A673 (cell line): ENCODE measurements at regions not wholly inside any gene's neighbourhood (a gene's known extent, or its start where the extent isn't known, plus 50 kb on each side); places are given as distances from the start of the nearest gene placed in this dataset.

Source experiments
- BruUV-seq: library from RNA; stranded (reverse); fragments of 400-500 nt; replicated peaks from 2 replicates; lab custom pipeline; 2021; lab: Mats Ljungman, UMichigan
- CTCF ChIA-PET: fragments of 300-600 bp; sonication (Branson Sonifier 250); formaldehyde crosslinking; loops from one replicate; lab custom pipeline; 2022; ENCODE audit warnings: antibody characterized with exemption; lab: Charles Lee
- POLR2A ChIA-PET: fragments of 300-600 bp; sonication (Branson Sonifier 250); formaldehyde crosslinking; loops from one replicate; lab custom pipeline; 2022; ENCODE audit warnings: antibody characterized with exemption; ENCODE audit not compliant: low non-redundant PET; lab: Charles Lee
- DNase-seq: peaks from one replicate; pipeline ENCODE4 v3.0.0-alpha.2; 2015; ENCODE audit warnings: low spot score
- H3K27ac ChIP-seq: fragments of 200-600 bp; sonication (generic); 2 replicates; pipeline ENCODE4 v1.5.1; 2016; ENCODE audit warnings: mixed run types, low read depth, mild to moderate bottlenecking, mixed read lengths, antibody characterized with exemption, low read length; ENCODE audit not compliant: poor library complexity, severe bottlenecking
- H3K27me3 ChIP-seq: fragments of 200-600 bp; sonication (generic); replicated peaks from 2 replicates; pipeline ENCODE4 v1.6.1; 2017; ENCODE audit warnings: mixed run types, low read depth, mild to moderate bottlenecking, mixed read lengths, antibody characterized with exemption, low read length; ENCODE audit not compliant: insufficient read depth, poor library complexity
- H3K36me3 ChIP-seq: fragments of 200-600 bp; sonication (generic); 2 replicates; pipeline ENCODE4 v1.6.1; 2016; ENCODE audit warnings: mixed run types, mild to moderate bottlenecking, mixed read lengths, antibody characterized with exemption, low read length; ENCODE audit not compliant: insufficient read depth, poor library complexity, severe bottlenecking
- H3K4me1 ChIP-seq: fragments of 200-600 bp; sonication (generic); 2 replicates; pipeline ENCODE4 v1.6.1; 2017; ENCODE audit warnings: mixed run types, mild to moderate bottlenecking, mixed read lengths, antibody characterized with exemption, low read length; ENCODE audit not compliant: insufficient read depth, poor library complexity, severe bottlenecking
- H3K4me3 ChIP-seq: fragments of 200-600 bp; sonication (generic); 2 replicates; pipeline ENCODE4 v1.5.1; 2016; ENCODE audit warnings: low read depth, mixed run types, mild to moderate bottlenecking, mixed read lengths, low read length; ENCODE audit not compliant: poor library complexity, severe bottlenecking
- H3K9me3 ChIP-seq: fragments of 200-600 bp; sonication (generic); 2 replicates; pipeline ENCODE4 v1.6.1; 2016; ENCODE audit warnings: mixed run types, low read depth, mild to moderate bottlenecking, mixed read lengths, antibody characterized with exemption, low read length; ENCODE audit not compliant: poor library complexity, severe bottlenecking
- EZH2 ChIP-seq: fragments of 200-600 bp; sonication (generic); IDR thresholded peaks from 2 replicates; pipeline ENCODE4 v1.6.1; 2017; ENCODE audit warnings: borderline replicate concordance, low read depth, mild to moderate bottlenecking, mixed read lengths, antibody characterized with exemption, low read length; ENCODE audit not compliant: poor library complexity, severe bottlenecking
- intact Hi-C: fragments of 100-400 bp; cut with micrococcal nuclease; formaldehyde crosslinking; loops from one replicate; pipeline ENCODE4 v1.10.0; 2022; ENCODE audit not compliant: unreplicated experiment
- TF ChIP-seq, protein P1 (sequence below): fragments of 300-800, 200-600 bp; sonication (generic); conservative IDR thresholded peaks from 2 replicates; pipeline ENCODE4 v1.5.1; 2017; ENCODE audit warnings: low read depth, mild to moderate bottlenecking, antibody characterized with exemption, low read length, moderate library complexity, mixed read lengths

DNA sequence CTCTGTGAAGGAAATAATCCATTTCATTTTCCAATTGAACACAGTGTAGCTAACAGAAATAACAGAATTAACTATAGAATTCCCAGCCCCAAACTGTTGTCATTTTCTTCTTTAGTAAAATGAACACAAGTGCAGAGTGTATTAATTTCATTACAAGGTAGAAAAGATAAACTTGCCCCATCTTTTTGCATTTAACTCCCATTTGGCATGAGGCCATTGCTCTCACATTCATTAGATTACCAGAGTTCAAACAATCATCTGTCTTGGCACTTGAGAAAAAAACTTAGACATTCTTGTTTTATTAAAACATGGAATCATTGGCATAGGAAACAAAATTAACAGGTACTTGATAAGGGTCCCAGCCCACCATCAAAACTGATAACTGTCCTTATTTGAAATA, 821.5 kb upstream of the C9orf72 start:
- no TSS peak for BruUV-seq
- ChIA-PET CTCF (no interaction called here), POLR2A (no interaction called here)
- Histone ChIP-seq H3K9me3 (no peaks in the 10 kb centered on the region), H3K27me3 (no peaks in the 10 kb centered on the region), H3K27ac (no peak overlapping the region), H3K4me1 (peaks cover 16% of the 10 kb centered on the region), H3K36me3 (no peaks in the 10 kb centered on the region), H3K4me3 (no peak overlapping the region)
- TF ChIP-seq, protein P1, sequence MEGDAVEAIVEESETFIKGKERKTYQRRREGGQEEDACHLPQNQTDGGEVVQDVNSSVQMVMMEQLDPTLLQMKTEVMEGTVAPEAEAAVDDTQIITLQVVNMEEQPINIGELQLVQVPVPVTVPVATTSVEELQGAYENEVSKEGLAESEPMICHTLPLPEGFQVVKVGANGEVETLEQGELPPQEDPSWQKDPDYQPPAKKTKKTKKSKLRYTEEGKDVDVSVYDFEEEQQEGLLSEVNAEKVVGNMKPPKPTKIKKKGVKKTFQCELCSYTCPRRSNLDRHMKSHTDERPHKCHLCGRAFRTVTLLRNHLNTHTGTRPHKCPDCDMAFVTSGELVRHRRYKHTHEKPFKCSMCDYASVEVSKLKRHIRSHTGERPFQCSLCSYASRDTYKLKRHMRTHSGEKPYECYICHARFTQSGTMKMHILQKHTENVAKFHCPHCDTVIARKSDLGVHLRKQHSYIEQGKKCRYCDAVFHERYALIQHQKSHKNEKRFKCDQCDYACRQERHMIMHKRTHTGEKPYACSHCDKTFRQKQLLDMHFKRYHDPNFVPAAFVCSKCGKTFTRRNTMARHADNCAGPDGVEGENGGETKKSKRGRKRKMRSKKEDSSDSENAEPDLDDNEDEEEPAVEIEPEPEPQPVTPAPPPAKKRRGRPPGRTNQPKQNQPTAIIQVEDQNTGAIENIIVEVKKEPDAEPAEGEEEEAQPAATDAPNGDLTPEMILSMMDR, result no peak
- no peak for TF ChIP-seq EZH2
- no peak for DNase-seq
- intact Hi-C loops, result no loop called here

DNA sequence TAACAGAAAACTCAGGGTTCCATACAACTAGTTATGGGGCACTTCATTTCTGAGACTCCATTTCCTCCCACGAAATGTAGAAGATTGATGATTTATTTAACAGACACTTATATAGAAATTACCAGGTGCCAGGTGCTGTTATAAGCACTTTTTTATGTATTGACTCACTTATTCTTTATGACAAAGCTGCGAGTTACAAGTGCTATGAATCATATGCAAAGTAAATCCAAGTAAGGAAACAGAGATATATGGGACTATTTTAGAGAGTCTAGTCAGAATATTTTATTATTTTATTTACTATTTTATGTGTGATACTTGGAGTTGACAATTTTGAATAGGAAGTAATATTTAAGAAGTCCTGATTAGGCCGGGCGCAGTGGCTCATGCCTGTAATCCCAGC, 822.8 kb upstream of the C9orf72 start:
- Histone ChIP-seq H3K4me1 (peaks cover 16% of the 10 kb centered on the region), H3K27ac (no peak overlapping the region), H3K36me3 (no peaks in the 10 kb centered on the region), H3K4me3 (no peak overlapping the region), H3K27me3 (no peaks in the 10 kb centered on the region), H3K9me3 (no peaks in the 10 kb centered on the region)
- POLR2A ChIA-PET, result no interaction called here
- DNase-seq, result no peak
- intact Hi-C loops, result no loop called here
- no TSS peak for BruUV-seq
- TF ChIP-seq, protein P1, result no peak
- TF ChIP-seq EZH2, result no peak
- CTCF ChIA-PET, result no interaction called here

DNA sequence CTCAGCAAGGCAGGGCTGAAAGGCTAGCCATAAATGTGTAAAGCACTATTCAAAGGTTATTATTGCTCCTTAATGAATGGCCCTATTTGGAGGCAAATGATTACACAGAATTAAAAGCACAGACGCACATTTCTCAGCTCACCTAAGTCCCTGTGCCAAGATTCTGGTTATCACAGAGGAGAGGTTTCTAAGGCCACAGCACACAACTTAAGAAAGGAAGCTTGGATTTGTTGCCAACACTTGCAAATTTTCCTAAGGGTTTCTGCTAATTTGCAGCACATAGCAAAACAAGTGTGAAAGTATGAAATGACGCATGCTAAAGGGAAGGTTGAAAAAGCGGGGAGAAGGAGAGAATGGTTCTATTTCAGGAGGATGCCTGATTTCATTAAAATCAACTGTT, 834.1 kb upstream of the C9orf72 start:
- no peaks in the 10 kb centered on the region for H3K36me3 ChIP-seq
- no peak overlapping the region for H3K27ac ChIP-seq
- no peak for TF ChIP-seq EZH2
- TF ChIP-seq, protein P1, result no peak
- intact Hi-C loops, result loop anchor here (10.0 kb wide), 1 partner anchor 57 kb away; no protein-coding TSS in a partner anchor
- no peaks in the 10 kb centered on the region for H3K4me1 ChIP-seq
- H3K9me3 ChIP-seq, result no peaks in the 10 kb centered on the region
- CTCF ChIA-PET, result no interaction called here
- POLR2A ChIA-PET, result no interaction called here
- H3K27me3 ChIP-seq, result no peaks in the 10 kb centered on the region
- DNase-seq, result no peak
- BruUV-seq, result no TSS peak
- H3K4me3 ChIP-seq, result no peak overlapping the region
